Dedifferentiated amniotic fluid mesenchymal stem cell (primary cell): ENCODE measurements at regions not wholly inside any gene's neighbourhood (a gene's known extent, or its start where the extent isn't known, plus 50 kb on each side); places are given as distances from the start of the nearest gene placed in this dataset.

Source experiments
- DNase-seq: peaks from one replicate; pipeline ENCODE4 v3.0.0-alpha.2; 2016; ENCODE audit errors: extremely low spot score

GRCh38 chr12:115129727-115130126 lies 445.8 kb upstream of the TBX3 start:
- DNase-seq: no peak

- no peak for DNase-seq
These were observed 437.1 kb upstream of the TBX3 start for GRCh38 chr12:115121053-115121452.

DNA sequence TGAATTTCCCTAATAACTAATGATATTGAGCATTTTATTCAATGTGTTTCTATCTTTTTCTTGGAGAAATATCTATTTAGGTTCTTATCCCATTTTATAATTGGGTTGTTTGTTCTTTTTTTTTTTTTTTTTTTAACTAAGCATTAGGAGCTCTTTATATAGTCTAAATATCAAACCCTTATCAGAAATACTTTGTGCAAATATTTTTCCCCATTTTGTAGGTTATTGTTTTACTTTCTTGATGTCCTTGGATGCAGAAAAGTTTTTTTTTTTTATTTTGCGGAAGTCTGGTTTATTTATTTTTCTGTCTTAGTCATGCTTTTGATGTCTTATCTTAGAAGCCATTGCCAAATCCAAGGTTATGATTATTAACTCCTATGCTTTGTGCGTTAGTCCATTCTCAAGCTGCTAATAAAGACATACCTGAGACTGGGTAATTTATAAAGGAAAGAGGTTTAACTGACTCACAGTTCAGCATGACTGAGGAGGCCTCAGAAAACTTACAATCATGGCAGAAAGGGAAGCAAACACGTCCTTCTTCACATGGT lies 434.3 kb upstream of the TBX3 start:
- no peak for DNase-seq

GRCh38 chr12:115114140-115114539 lies 430.2 kb upstream of the TBX3 start:
- DNase-seq: no peak

DNA sequence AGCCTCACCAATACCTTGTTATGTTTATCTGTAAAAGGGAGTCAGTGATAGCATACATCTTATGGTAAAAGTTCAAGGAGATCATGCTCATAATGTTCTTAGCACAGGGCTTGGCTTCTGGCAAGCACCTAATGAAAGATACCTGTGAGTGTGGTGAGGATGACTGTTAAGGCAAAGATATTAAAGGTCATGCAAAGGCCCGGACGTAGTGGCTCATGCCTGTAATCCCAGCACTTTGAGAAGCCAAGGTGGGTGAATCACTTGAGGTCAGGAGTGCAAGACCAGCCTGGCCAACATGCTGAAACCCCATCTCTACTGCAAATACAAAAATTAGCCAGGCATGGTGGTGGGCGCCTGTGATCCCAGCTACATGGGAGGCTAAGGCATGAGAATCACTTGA lies 425.9 kb upstream of the TBX3 start:
- no peak for DNase-seq

DNA sequence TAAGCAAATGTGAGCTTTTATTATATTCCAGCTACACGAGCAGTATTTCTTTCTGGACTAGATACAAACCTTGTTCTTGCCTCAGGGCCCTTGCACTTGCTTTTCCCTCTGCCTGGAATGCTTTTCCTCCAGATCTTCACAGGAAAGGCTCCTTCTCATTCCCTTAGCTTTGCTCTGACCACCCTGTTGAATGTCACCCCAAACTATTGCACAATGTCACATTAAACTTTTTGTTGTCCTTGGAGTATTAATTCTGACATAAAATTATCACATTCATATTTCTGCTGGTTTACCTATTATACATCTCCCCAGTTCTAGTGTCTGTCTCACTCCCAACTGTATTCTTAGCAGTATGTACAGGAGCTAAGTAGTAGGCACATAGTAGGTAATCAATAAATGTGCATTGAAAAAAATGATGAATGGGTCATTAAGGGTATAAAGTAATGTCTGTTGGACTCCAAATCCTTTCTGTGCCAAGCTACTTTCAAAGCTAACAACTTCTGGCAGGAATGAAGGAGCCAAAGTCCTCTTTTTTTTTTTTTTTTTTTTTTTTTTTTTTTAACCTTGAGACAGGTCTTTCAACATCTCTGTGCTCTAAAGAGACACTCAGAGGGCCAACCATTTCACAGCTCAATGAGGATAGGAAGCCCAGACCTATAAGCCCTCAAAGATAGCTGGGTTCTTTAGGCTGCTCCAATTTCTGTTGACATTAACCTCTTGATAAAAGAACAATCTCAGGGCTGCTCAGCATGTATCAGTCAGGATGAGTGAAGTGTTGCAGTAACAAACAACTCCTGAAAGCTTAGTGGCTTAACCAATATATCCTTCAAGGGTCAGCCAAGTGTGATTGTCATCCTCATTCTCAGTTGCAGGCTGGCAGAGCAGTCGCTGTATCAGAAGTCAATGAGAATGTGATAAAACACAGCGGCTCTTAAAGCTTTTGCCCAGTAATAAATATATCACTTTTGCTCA lies 424.4 kb upstream of the TBX3 start:
- DNase-seq: no peak

- no peak for DNase-seq
These were observed 420.2 kb upstream of the TBX3 start for GRCh38 chr12:115103884-115104883.

DNA sequence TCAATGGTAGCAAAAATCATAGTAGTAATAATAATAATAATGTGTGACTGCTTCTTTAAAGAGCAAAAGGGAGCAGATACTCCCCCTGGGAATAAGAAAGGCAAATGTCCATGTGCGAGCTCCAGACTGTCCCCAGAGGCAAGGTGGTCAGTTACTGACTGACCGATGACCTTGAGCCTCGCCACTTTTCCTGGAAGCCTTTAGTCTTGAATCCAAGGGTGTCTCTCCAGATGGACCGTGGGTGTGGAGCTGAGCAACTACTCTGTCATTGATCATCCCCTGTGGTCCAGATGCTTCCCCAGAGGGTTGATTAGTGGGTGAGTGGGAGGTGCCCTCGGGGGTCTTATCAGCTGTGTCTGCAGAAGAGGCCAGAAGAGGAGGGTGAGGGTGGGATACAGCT lies 418.5 kb upstream of the TBX3 start:
- no peak for DNase-seq

DNA sequence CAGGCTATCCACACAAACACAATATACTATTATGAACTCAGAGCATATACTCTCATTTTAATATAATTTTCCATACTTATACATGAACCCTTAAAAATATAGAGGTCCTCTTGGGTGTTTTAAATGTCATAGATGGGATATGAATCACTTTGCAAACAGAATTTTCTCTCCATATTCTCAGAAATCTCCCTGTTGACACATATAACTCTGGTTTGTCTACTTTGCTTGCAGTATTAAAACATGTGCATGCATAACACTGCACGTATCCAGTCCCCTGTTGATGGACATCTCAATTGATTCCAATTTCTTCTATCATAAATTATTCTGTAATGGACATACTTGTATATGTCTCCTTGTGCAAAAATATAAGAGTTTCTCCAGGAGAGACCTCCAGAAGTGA lies 417.5 kb upstream of the TBX3 start:
- DNase-seq: no peak

- no peak for DNase-seq
These were observed 413.4 kb upstream of the TBX3 start for GRCh38 chr12:115097416-115097815.

DNA sequence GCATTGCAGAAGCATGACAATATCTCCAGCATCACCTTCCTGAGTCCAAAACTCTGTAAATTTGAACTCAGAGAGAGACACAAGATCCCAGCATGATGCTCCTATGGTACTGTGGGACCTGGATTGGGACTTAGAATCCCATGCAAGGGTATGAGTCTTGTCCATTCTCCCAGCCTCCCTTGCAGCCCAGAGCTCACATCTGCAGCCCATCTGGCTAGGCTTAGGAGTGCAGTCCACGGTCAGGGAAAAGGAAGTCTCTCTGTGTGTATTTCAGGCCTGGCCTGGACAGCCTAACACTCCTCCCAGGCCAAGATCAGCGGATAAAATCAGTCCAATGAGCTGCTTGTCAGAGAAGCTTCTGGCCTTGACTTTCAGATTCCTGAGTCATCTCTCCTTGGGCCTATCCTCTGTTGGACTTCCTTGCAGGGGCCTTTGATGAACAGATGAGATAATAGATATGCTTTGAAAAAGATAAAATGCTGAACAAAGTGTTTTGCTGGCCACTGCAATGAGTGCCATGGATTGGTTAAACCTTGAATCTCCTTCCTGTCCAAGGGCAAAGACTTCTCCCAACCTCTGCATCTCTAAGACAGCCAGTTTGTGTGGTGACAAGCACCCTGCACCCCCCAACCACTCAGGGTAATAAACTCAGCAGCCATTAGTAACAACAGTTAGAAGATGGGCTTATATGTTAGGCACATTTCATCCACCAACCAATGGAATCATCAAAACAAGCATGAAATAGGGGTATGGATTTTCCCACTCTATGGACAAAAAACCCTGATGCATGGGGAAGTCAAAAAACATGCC lies 412.8 kb upstream of the TBX3 start:
- no peak for DNase-seq

GRCh38 chr12:115095073-115095748 lies 411.2 kb upstream of the TBX3 start:
- DNase-seq: no peak

DNA sequence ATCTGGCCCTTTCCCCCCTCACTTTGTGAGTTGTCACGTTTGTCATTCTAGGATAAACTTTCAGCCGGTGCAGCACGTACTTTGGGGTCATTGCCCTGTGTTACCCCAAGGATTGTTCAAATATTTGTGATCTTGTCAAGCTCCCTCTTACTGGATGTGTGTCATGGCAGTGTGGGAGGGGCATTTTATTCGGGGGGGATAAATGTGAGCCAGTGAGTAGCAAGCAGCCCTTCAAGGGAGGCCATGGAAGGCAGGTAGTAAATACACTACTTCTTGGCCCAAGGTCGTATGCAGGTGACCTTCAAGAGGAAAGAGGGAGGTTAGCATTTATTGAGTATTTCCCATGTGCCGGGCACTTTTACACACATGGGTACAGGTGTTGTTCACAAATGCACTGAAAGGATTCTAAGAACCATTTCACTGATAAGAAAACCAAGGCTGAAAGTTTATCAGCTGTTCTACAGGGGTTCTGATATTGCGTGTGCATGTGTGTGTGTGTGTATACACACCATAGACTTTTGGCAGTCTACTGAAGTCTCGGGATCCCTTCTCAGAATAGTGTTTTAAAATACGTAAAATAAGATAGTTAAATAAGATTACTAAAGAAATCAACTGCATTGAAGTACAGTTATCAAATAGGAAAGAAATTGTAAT lies 410.3 kb upstream of the TBX3 start:
- DNase-seq: no peak

DNA sequence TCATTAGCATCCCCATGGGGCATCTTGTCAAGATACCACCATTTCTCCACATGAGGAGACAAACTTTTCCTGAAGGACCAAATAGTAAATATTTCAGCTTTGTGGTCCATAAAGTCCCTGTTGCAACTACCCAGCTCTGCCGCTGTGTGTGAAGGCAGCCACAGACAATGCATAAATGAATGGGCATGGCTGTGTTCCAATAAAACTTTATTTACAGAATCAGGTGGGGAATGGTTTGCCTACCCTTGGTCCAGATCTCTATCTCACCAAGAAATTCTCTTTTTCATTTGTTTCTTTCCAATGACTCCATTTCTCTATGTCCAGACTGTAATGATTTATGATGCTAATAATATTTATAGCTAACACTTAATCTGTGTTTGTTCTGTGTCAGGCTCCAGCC lies 409.3 kb upstream of the TBX3 start:
- DNase-seq: no peak

DNA sequence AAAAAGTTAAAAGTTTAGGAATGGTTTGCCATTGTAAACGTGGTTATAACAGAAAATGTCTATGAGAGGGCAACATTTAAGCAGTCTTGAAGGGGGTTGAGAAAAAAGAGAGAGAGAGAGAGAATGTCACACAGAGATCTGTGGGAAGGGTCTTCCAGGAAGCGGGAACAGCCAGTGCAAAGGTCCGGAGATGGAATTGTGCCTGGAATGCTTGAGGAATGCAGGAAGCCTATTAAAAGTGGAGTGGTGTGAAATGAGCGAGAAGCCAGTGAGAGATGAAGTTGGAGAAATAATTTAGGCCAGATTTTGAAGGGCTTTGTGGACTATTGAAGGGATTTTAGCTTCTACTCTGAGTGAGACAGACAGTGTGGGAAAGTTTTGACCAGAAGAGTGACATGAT lies 406.8 kb upstream of the TBX3 start:
- DNase-seq: no peak

DNA sequence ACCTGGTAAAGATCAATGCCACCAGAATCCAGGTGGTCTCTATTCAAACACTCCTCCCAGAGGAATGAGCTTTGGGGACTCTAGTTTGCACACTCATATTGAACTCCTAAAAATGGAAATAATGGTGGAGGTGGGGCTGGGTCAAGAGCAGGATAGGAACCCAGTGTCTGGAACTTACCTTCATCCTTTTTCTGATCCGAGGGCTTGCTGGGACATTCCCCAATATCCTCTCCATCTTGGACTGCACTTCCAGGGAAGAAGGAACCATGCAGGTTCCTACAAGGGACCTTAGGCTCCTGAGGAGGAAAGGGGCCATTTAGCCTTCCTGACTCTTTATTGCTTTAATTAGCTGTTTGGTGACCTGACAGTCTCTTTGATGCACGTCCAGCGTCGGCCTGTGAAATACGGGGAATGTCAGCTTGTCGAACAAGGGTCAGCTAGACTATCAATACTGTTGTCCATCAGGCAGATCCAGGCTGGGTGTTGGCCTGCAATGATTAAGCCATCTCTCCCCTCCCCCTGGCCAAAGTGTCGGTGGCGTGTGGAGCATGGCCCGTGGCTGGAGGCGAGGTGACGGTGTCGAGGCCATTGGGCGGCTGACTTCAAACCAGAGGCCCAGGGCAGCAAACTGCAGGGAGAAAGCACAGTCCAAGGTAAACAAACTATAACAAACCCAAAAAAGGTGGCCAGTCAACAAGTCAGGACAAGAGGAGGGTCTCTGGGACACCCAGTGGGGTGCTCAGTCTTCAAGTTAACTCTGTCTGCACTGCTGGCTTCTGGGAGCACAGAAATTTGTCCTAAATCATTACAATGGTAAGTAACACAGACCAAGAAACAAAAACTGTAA lies 405.2 kb upstream of the TBX3 start:
- no peak for DNase-seq

GRCh38 chr12:115088328-115088994 lies 404.5 kb upstream of the TBX3 start:
- no peak for DNase-seq

GRCh38 chr12:115085594-115085993 lies 401.6 kb upstream of the TBX3 start:
- DNase-seq: no peak

DNA sequence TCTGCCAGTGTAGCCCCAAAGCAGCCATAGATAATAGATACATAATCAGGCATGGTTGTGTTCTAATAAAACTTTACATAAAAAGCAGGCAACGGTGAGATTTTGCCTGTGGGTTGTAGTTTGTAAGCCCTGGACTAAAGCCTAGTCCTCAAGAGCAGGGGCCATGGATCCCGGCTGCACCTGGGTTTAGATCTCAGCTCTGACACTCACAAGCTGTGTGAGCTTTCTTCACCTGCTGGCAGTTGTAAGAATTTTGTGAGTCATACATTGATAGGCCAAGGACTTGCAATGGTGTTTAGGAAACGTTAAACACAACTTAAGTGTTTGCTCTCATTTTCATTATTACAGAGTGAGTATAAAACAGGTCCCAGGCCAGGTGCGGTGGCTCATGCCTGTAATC lies 395.8 kb upstream of the TBX3 start:
- no peak for DNase-seq
